GM23248 (cell line): ENCODE measurements at regions not wholly inside any gene's neighbourhood (a gene's known extent, or its start where the extent isn't known, plus 50 kb on each side); places are given as distances from the start of the nearest gene placed in this dataset.

Source experiments
- EZH2 ChIP-seq: fragments of 200-600 bp; sonication (generic); IDR thresholded peaks from 2 replicates; pipeline ENCODE4 v1.6.1; 2018; ENCODE audit warnings: antibody characterized with exemption, mild to moderate bottlenecking; ENCODE audit not compliant: insufficient read depth, poor library complexity, severe bottlenecking
- EZH2phosphoT487 ChIP-seq: fragments of 200-600 bp; sonication (generic); IDR thresholded peaks from 2 replicates; pipeline ENCODE4 v1.6.1; 2018; ENCODE audit warnings: antibody characterized with exemption, moderate library complexity, mild to moderate bottlenecking, low read depth; ENCODE audit not compliant: insufficient read depth

- TF ChIP-seq EZH2phosphoT487: no peak
- no peak for TF ChIP-seq EZH2
Observed at GRCh38 chr3:148534089-148534988, 163.4 kb upstream of the AGTR1 start.
